IPS DF 6.9 (cell line): ENCODE measurements at regions not wholly inside any gene's neighbourhood (a gene's known extent, or its start where the extent isn't known, plus 50 kb on each side); places are given as distances from the start of the nearest gene placed in this dataset.

Experiments
- DNase-seq: peaks from one replicate; pipeline ENCODE4 v3.0.0-alpha.2; 2013; ENCODE audit warnings: low read depth, low spot score
- H3K27ac ChIP-seq: one replicate; pipeline ENCODE4 v1.5.1; 2013; ENCODE audit warnings: low read length, control low read depth
- H3K27me3 ChIP-seq: 2 replicates; pipeline ENCODE4 v1.6.1; 2013; ENCODE audit warnings: mild to moderate bottlenecking, low read length; ENCODE audit not compliant: control insufficient read depth, insufficient read depth
- H3K36me3 ChIP-seq: 2 replicates; pipeline ENCODE4 v1.6.1; 2013; ENCODE audit warnings: low read length; ENCODE audit not compliant: control insufficient read depth, insufficient read depth
- H3K4me1 ChIP-seq: 2 replicates; pipeline ENCODE4 v1.6.1; 2013; ENCODE audit warnings: low read length; ENCODE audit not compliant: control insufficient read depth, insufficient read depth
- H3K4me3 ChIP-seq: 2 replicates; pipeline ENCODE4 v1.5.1; 2013; ENCODE audit warnings: mild to moderate bottlenecking, low read length
- H3K9me3 ChIP-seq: 2 replicates; pipeline ENCODE4 v1.6.1; 2013; ENCODE audit warnings: low read length, inconsistent platforms; ENCODE audit not compliant: control insufficient read depth, insufficient read depth
- WGBS: extraction: QIAGEN DNeasy Blood & Tissue Kit; methylation state at CpG from one replicate; pipeline ENCODE4 v1.1.7; 2013; ENCODE audit warnings: mixed read lengths, missing lambda C conversion rate; ENCODE audit not compliant: insufficient read length, insufficient coverage; 5-methylcytosine and 5-hydroxymethylcytosine counted together

DNA sequence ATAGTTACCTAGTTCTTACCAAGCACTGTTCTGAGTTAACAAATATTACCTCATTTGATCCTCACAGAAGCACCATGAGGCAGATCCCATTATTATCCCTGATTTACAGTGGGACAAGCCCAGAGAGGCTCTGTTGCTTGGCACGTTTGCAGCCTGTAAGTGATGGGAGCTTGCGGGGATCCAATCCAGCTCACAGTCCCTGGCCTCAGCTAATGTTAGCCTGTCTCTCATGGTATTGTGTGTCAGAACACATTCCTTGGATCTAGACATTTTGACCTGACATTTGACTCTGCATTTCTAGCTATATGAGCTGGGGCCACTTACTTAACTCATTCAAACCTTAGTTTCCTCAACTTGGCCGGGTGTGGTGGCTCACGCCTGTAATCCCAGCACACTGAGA lies 246.9 kb upstream of the LRTM1 start:
- H3K36me3 ChIP-seq = no peaks in the 10 kb centered on the region
- H3K27ac ChIP-seq = no peak overlapping the region
- no peaks in the 10 kb centered on the region for H3K27me3 ChIP-seq
- no peak overlapping the region for H3K4me3 ChIP-seq
- DNase-seq = no peak
- no peaks in the 10 kb centered on the region for H3K9me3 ChIP-seq
- WGBS = no CpG with 5 or more reads among the region's 4 CpGs
- no peaks in the 10 kb centered on the region for H3K4me1 ChIP-seq

DNA sequence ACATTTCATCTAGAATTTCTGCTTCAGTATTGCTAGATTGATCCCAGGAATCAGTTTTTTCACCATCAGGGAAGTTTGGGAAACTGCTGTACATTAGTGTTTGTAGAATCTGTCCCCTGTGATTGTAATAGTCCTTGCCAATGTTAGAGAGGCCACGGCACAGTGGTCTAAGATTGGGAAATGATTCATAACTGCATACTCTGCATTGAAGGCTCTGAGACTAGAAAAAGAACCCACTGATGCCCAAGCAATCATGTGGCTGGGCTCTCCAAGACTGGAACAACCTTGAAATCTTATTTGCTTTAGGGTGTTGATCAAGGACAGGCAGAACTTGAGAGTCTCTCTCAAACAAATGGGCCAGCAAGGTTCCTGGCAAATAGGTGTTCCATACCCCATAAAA lies 245.6 kb upstream of the LRTM1 start:
- Histone ChIP-seq H3K9me3 (no peaks in the 10 kb centered on the region), H3K36me3 (no peaks in the 10 kb centered on the region), H3K27me3 (no peaks in the 10 kb centered on the region), H3K4me1 (no peaks in the 10 kb centered on the region), H3K27ac (no peak overlapping the region), H3K4me3 (no peak overlapping the region)
- WGBS = no CpG with 5 or more reads among the region's 1 CpG
- no peak for DNase-seq

DNA sequence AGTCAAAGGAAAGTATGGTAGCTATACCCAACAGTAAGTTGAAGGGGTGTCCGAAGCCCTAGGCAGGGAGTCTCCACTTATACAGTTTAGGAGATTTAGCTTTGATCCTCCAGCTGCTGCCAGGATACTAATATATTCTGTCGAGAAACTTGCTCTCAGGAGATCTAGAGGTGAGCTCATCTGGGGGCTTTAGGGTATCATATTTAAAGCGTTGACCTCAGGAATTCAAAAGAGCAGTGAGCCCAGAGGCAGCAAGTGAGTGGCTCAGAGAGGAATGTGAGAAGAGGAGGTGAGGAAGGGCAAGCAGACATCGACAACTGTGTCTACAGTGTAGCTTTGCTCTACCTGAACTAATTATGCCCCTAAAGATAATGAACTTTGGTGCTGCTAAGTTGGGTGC lies 245.1 kb upstream of the LRTM1 start:
- no peaks in the 10 kb centered on the region for H3K9me3 ChIP-seq
- no peaks in the 10 kb centered on the region for H3K36me3 ChIP-seq
- H3K27me3 ChIP-seq = no peaks in the 10 kb centered on the region
- WGBS = no CpG with 5 or more reads among the region's 4 CpGs
- no peak overlapping the region for H3K4me3 ChIP-seq
- no peak overlapping the region for H3K27ac ChIP-seq
- no peak for DNase-seq
- no peaks in the 10 kb centered on the region for H3K4me1 ChIP-seq

DNA sequence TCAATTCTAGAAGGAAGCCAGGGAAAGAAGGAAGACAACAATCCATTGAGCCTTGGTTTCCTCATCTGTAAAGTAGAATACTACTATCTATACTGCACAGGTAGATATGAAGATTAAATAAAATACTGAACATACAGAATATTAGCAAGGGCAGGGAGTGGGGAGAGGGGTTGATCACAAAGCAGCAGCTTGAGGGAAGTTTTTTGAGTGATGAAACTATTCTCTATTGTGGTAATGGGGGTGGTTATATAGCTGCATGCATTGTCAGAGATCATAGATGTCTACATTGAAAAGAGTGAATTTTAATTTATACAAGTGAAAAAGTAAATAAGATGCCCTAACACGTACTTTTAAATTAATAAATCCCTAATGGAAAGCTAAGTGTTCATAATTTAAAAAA lies 242.6 kb upstream of the LRTM1 start:
- Histone ChIP-seq H3K27me3 (no peaks in the 10 kb centered on the region), H3K36me3 (no peaks in the 10 kb centered on the region), H3K4me3 (no peak overlapping the region), H3K9me3 (no peaks in the 10 kb centered on the region), H3K4me1 (no peaks in the 10 kb centered on the region), H3K27ac (no peak overlapping the region)
- no CpG with 5 or more reads among the region's 1 CpG for WGBS
- no peak for DNase-seq

DNA sequence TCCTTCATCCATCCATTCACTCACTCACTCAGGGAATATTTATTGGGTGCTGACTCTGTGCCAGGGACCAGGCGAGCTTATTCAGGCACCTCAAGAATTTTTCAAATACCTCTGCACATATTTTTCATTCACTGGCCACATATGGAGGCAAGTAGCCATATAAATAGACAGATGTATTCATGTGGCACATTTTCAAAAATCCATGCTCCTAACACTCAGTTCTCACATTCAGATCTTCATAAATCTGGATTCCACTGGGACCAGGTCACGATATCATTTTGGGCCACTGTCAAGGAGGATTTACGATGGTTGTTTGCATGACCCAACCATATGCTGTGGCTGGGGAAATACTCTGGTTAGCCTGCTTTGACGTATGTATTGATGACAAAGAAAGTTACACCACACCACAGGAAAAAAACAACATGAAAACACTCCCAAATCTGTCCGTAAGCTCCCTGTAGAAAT lies 241.8 kb upstream of the LRTM1 start:
- H3K4me1 ChIP-seq = no peaks in the 10 kb centered on the region
- H3K36me3 ChIP-seq = no peaks in the 10 kb centered on the region
- no peak overlapping the region for H3K27ac ChIP-seq
- no peaks in the 10 kb centered on the region for H3K9me3 ChIP-seq
- DNase-seq = no peak
- H3K27me3 ChIP-seq = no peaks in the 10 kb centered on the region
- WGBS = no CpG with 5 or more reads among the region's 5 CpGs
- H3K4me3 ChIP-seq = no peak overlapping the region

DNA sequence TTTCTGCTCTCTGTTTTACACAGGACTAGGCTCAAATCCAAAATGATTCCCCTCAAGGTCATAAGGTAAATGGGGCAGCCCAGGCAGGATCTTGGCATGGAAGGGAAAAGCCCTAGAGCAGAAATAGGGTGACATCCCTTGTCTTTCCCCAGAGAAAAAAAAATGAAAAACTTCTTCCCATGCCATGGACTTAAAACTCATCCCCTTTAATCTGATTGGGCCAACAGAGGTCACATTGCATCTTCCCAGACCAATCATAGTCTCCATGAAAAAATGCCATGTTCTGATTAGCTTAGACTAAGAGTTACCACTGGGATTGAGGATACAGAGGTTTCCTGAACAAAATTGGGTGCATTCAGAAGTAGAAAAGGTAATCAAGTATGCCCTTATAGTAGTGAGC lies 241.3 kb upstream of the LRTM1 start:
- Histone ChIP-seq H3K4me1 (no peaks in the 10 kb centered on the region), H3K9me3 (no peaks in the 10 kb centered on the region), H3K4me3 (no peak overlapping the region), H3K27ac (no peak overlapping the region), H3K36me3 (no peaks in the 10 kb centered on the region), H3K27me3 (no peaks in the 10 kb centered on the region)
- no peak for DNase-seq

DNA sequence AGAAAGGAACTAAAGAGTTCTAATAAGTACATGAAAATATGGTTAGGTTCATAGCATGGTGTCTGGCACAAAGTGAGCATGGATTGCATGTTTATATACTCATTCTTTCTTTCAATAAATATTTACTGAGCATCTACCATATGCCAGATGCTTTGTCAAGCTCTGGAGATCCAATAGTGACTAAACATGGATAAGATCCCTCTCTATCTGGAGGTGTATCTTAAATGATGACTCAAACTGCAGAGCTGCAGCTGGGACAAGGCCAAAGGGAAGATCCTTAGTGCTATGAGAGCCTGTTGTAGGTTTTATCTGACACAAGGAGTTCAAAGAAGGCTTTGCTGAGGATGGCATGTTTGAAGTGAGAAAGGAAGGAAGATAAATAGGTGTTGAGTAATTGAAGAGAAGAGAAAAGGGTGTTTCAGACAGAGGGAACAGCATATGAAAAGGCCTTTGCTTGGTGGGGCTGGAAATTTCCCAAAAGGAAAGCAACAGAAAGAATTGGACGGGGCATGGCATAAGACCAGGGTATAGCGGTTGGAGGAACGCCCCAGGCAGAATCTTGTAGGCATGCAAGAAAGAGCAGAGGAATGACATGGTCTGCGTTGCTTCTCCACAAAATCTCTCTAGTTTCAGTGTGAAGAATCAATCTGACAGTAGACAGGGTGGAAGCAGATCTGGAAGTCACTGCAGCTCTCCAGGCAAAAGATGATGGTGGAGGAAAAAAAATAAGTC lies 239.9 kb upstream of the LRTM1 start:
- WGBS = no CpG with 5 or more reads among the region's 4 CpGs
- Histone ChIP-seq H3K27me3 (no peaks in the 10 kb centered on the region), H3K4me1 (no peaks in the 10 kb centered on the region), H3K36me3 (no peaks in the 10 kb centered on the region), H3K4me3 (no peak overlapping the region), H3K9me3 (no peaks in the 10 kb centered on the region), H3K27ac (no peak overlapping the region)
- DNase-seq = no peak

DNA sequence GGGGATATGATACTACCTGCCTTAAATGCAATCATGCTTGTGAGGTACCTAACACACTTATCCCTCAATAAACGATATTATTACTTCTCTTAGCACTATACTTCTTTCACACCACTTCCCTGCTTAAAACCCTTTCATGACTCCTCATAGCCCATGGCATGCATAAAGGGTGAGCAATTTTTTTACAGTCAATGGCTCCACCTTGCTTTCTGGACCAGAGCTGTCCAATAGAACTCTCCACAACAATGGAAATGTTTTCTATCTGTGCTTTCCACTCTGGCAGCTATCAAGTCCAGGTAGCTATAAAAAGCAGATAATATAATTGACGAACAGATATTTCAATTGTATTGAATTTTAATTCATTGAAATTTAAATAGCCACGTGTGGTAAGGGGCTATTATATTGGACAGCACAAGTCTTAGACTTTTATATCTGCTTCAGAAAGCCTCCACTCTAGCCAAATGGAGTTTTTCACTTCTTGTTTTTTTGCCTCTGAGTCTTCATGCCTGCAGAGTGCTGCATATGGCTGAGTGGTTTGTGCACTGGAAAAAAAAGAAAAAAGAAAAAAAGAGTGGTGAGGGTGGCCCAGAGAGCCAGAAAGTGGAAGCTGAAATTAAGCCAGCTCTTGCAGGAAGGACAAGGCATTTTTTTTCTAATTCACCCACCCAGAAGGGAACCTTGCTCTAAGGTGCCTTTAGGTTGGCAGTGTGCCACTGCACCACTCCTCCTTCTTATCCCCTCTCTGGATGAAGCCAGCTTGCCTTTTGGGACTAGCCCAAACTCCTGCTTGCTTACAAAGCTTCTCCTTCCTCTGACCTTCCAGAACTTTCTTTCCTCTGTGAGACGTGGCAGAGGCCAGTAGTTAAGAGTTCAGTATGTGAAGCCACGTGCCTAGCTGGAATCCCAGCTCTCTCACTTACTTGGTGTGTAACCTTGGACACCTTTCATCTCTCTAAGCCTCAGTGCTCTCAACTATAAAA lies 239.0 kb upstream of the LRTM1 start:
- Histone ChIP-seq H3K9me3 (no peaks in the 10 kb centered on the region), H3K4me1 (no peaks in the 10 kb centered on the region), H3K36me3 (no peaks in the 10 kb centered on the region), H3K4me3 (no peak overlapping the region), H3K27me3 (no peaks in the 10 kb centered on the region), H3K27ac (no peak overlapping the region)
- DNase-seq = no peak
- WGBS = 100% methylated on average over 1 of the region's 5 CpGs

DNA sequence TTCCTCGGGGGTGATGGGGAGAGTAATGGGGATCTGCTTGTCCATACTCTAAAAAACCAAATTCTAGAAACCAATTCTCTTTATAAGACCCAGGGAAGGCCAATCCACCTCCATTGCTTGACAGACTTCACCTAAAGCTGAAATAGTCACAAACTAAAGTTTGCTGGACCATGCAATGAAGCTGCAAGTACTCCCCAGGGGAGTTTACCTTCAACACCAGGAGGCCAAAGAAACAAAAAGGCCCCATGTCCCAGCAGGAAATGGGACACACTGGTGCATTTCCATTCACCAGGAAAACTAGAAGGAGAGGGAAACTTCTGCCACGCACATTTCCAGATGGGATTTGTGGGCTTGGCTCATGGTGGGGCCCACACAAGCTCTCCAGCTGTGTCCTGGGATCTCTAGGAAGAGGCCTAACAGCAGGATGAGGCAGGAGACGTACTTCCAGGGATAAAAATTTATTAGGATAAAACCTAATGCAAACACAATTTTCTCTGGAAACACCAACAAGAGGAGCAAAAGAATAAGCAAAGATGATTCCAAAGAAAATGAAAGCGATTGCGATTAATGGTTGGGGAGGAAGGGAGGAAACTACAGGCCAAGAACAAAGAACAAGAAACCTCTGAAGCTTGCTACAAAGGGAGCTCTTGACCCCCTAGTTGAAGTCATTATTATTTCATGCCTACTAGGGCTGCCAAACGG lies 238.0 kb upstream of the LRTM1 start:
- Histone ChIP-seq H3K27ac (no peak overlapping the region), H3K9me3 (no peaks in the 10 kb centered on the region), H3K4me1 (no peaks in the 10 kb centered on the region), H3K4me3 (no peak overlapping the region), H3K36me3 (no peaks in the 10 kb centered on the region), H3K27me3 (no peaks in the 10 kb centered on the region)
- no CpG with 5 or more reads among the region's 6 CpGs for WGBS
- DNase-seq = no peak

DNA sequence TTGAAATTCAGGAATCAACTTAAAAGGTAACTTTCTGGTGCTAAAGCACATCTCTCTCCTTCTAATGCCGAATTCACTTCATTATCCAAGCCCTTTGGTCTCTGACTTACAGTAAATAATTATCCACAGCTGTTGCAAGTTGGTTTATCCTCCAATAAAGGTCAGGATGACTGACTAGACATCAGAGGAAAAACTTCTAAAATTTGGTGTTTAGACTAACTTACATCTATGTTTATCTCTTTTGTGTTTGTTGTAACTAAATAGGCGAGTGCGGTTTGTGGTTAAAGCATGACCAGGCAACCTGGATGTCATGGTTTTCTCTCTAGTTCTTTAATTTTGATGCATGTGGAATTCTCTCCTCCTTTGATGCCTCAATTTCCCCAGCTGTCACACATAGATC lies 237.4 kb upstream of the LRTM1 start:
- no peaks in the 10 kb centered on the region for H3K4me1 ChIP-seq
- H3K27ac ChIP-seq = no peak overlapping the region
- WGBS = no CpG with 5 or more reads among the region's 3 CpGs
- no peaks in the 10 kb centered on the region for H3K36me3 ChIP-seq
- H3K4me3 ChIP-seq = no peak overlapping the region
- H3K9me3 ChIP-seq = no peaks in the 10 kb centered on the region
- H3K27me3 ChIP-seq = no peaks in the 10 kb centered on the region
- no peak for DNase-seq
